Colonic mucosa (tissue), 4 donors: ENCODE measurements at regions not wholly inside any gene's neighbourhood (a gene's known extent, or its start where the extent isn't known, plus 50 kb on each side); places are given as distances from the start of the nearest gene placed in this dataset.

Source experiments
- DNase-seq: peaks from one replicate; pipeline ENCODE4 v3.0.0-alpha.2; 2020
- H3K27ac ChIP-seq: fragments of 200-600 bp; one replicate; pipeline ENCODE4 v1.8.0; 2021
- H3K27me3 ChIP-seq: fragments of 200-600 bp; one replicate; pipeline ENCODE4 v1.8.0; 2021
- H3K36me3 ChIP-seq: fragments of 200-600 bp; one replicate; pipeline ENCODE4 v1.8.0; 2021
- H3K4me1 ChIP-seq: fragments of 200-600 bp; one replicate; pipeline ENCODE4 v1.8.0; 2021; ENCODE audit warnings: mild to moderate bottlenecking
- H3K4me3 ChIP-seq: fragments of 200-600 bp; one replicate; pipeline ENCODE4 v1.8.0; 2021
- H3K9ac ChIP-seq, 2 donors: one replicate each; pipeline ENCODE4 v1.7.0; 2013; ENCODE audit warnings: control low read depth in 2 of 2, low read depth in 2 of 2, low read length in 2 of 2
- H3K9me3 ChIP-seq: fragments of 200-600 bp; one replicate; pipeline ENCODE4 v1.8.0; 2021
- intact Hi-C: fragments of 100-400 bp; cut with DNase I; formaldehyde crosslinking; loops from one replicate; pipeline ENCODE4 v1.14.1; 2022
- TF ChIP-seq, protein P1 (sequence below): fragments of 200-600 bp; IDR thresholded peaks from one replicate; pipeline ENCODE4 v1.8.0; 2022; ENCODE audit warnings: antibody characterized with exemption, mild to moderate bottlenecking
- donor health status: healthy.
- donor health status: DM: no; HTN: no; CAD: no.
- donor health status: DM: no; HTN: no; CAD: no.

DNA sequence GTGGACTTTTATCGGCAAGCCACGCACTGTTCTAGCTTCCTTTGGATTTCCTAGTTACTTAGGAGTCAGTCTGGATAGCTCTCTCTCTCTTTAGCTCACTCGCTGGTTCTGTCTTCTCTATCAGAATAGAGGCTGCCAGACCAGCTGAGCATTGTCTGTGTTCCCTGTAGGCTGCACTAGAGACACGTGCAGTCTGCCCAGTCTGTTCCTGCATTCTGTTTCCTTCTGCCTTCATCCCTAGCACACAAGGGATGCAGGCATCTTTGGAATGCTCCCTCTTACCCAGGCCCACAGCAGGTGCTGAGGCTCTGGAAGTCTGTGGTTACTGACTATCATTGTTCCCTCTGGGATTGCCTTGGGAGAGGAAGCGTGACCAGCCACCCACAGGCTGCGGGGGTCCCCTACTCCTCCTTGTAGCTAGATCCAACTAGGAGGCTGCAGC lies 322.8 kb downstream of the ZNF621 start:
- Histone ChIP-seq H3K4me1 (no peaks in the 10 kb centered on the region), H3K36me3 (no peaks in the 10 kb centered on the region), H3K9ac (no peak overlapping the region), H3K9me3 (no peaks in the 10 kb centered on the region), H3K27me3 (no peaks in the 10 kb centered on the region), H3K27ac (no peak overlapping the region), H3K4me3 (no peak overlapping the region)
- DNase-seq = no peak
- intact Hi-C loops = no loop called here
- TF ChIP-seq, protein P1, sequence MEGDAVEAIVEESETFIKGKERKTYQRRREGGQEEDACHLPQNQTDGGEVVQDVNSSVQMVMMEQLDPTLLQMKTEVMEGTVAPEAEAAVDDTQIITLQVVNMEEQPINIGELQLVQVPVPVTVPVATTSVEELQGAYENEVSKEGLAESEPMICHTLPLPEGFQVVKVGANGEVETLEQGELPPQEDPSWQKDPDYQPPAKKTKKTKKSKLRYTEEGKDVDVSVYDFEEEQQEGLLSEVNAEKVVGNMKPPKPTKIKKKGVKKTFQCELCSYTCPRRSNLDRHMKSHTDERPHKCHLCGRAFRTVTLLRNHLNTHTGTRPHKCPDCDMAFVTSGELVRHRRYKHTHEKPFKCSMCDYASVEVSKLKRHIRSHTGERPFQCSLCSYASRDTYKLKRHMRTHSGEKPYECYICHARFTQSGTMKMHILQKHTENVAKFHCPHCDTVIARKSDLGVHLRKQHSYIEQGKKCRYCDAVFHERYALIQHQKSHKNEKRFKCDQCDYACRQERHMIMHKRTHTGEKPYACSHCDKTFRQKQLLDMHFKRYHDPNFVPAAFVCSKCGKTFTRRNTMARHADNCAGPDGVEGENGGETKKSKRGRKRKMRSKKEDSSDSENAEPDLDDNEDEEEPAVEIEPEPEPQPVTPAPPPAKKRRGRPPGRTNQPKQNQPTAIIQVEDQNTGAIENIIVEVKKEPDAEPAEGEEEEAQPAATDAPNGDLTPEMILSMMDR = no peak

DNA sequence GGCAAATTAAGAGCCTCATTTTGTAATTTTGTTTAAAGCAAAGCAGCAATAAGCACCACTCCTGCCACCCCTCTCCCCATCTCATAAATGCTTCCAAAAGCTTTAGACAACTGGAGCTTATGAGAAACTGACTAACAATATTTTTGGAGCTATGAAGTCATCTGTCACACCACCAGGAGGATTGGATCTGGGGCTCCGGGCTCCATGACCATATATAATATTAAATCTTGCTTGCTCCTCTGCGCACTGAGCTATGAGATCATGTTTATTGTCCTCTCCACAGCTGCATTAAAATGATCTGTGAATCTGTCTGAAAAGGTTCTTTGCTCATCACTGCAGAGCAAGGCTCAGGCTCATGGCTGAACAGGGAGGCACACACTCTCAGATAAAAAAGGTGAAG lies 323.7 kb downstream of the ZNF621 start:
- TF ChIP-seq, protein P1 = no peak
- Histone ChIP-seq H3K27me3 (no peaks in the 10 kb centered on the region), H3K9me3 (no peaks in the 10 kb centered on the region), H3K27ac (no peak overlapping the region), H3K4me3 (no peak overlapping the region), H3K9ac (no peak overlapping the region), H3K36me3 (no peaks in the 10 kb centered on the region), H3K4me1 (no peaks in the 10 kb centered on the region)
- intact Hi-C loops = no loop called here
- DNase-seq = no peak

DNA sequence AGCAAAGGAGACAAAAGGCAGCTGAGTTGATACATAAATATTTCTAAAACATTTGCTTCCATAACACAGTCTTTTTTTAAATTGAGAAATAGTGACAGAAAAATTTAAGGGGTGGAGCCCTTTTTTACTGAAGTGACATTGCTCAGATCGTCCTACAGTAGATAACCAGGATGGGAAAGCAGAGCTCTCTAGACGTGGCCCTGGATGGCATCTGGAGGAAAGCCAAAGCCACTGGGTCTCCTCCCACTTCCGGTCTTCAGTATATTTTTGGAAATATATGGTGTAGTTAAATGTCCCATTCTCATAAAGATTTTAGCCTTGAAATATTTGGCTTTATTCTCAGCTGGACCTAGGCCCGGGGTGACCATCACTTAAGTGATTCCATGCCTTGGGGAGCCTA lies 326.1 kb downstream of the ZNF621 start:
- TF ChIP-seq, protein P1 = no peak
- no peak for DNase-seq
- H3K36me3 ChIP-seq = no peaks in the 10 kb centered on the region
- no peaks in the 10 kb centered on the region for H3K9me3 ChIP-seq
- H3K9ac ChIP-seq = no peak overlapping the region
- intact Hi-C loops = no loop called here
- H3K4me1 ChIP-seq = no peaks in the 10 kb centered on the region
- H3K27ac ChIP-seq = no peak overlapping the region
- H3K4me3 ChIP-seq = no peak overlapping the region
- H3K27me3 ChIP-seq = no peaks in the 10 kb centered on the region

DNA sequence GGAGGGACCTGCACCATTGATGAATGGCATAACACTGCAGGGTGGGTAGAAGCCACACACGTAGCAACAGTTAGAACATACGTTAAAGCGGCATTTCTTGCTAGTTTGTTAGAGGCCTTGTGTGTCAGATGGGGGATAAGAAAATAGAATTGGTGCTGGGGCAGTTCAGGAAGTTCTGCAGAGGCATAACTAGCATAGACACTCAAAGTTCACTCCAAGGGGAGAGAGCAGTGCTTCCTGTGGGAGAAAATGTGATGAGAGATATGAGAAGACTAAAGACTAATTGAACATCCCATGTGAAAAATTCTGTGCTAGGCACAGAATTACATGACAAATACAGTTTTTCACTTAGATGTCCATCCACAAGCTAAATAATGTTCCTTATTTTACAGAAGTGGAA lies 327.1 kb downstream of the ZNF621 start:
- H3K4me3 ChIP-seq = no peak overlapping the region
- no peak overlapping the region for H3K27ac ChIP-seq
- DNase-seq = no peak

DNA sequence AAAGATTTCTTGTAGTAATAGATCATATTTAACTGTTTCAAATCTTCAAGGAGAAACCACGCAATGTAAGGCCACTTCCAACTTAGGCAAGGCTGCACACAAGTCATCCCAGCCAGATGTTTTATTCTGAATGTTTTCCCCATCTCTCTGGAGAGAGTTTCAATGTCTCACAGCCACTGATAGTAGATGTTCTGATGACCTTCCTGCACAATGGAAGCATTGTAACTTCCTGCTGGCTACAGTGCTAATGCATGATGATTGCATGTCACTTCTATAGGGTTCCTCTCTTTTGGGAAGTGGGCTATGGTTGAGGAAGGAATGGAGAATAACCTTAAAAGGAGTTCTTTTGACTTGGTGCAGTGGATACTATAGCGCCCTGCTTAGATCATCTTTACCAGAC lies 328.0 kb downstream of the ZNF621 start:
- H3K9me3 ChIP-seq = no peaks in the 10 kb centered on the region
- H3K36me3 ChIP-seq = no peaks in the 10 kb centered on the region
- H3K27me3 ChIP-seq = no peaks in the 10 kb centered on the region
- H3K27ac ChIP-seq = no peak overlapping the region
- TF ChIP-seq, protein P1 = no peak
- H3K4me3 ChIP-seq = no peak overlapping the region
- H3K9ac ChIP-seq = no peak overlapping the region
- no peak for DNase-seq
- intact Hi-C loops = no loop called here
- no peaks in the 10 kb centered on the region for H3K4me1 ChIP-seq

More for the DNA sequence above, 327.1 kb downstream of the ZNF621 start:
- H3K4me1 ChIP-seq = no peaks in the 10 kb centered on the region
- TF ChIP-seq, protein P1 = no peak
- H3K9me3 ChIP-seq = no peaks in the 10 kb centered on the region
- no peaks in the 10 kb centered on the region for H3K36me3 ChIP-seq
- no peak overlapping the region for H3K9ac ChIP-seq
- H3K27me3 ChIP-seq = no peaks in the 10 kb centered on the region
- intact Hi-C loops = no loop called here

DNA sequence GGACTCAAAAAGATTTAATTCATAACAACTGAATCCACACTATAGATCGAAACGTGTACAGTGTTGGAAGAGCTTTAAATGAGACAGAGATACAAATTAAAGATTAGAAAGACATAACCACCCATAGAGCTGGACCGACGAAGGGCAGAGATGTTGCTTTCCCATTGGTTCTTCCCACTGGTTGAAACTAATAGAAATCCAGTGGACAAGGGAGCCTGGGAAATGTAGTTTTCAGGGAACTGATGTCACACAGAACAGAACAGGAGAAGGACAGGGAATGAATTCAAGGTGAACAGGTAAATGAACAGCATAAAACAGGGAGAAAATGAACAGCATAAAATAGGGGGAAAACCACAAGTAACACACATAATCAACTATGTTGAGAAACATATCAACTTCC lies 328.7 kb downstream of the ZNF621 start:
- no peaks in the 10 kb centered on the region for H3K4me1 ChIP-seq
- no peak overlapping the region for H3K4me3 ChIP-seq
- no peaks in the 10 kb centered on the region for H3K9me3 ChIP-seq
- no peaks in the 10 kb centered on the region for H3K36me3 ChIP-seq
- TF ChIP-seq, protein P1 = no peak
- H3K27ac ChIP-seq = no peak overlapping the region
- no peak for DNase-seq
- intact Hi-C loops = no loop called here
- H3K9ac ChIP-seq = no peak overlapping the region
- H3K27me3 ChIP-seq = no peaks in the 10 kb centered on the region
